AG09309 (cell line): ENCODE measurements at regions not wholly inside any gene's neighbourhood (a gene's known extent, or its start where the extent isn't known, plus 50 kb on each side); places are given as distances from the start of the nearest gene placed in this dataset.

Experiments used
- DNase-seq: peaks from one replicate; pipeline ENCODE4 v3.0.0-alpha.2; 2010; ENCODE audit warnings: low read depth
- H3K4me3 ChIP-seq: 2 replicates; pipeline ENCODE4 v1.5.1; 2011; ENCODE audit warnings: mild to moderate bottlenecking, low read depth, low read length, moderate library complexity; ENCODE audit not compliant: control insufficient read depth
- TF ChIP-seq, protein P1 (sequence below): IDR thresholded peaks from 2 replicates; pipeline ENCODE4 v1.5.1; 2011; ENCODE audit warnings: mild to moderate bottlenecking, low read depth, low read length, inconsistent platforms; ENCODE audit not compliant: insufficient read depth, control insufficient read depth; ENCODE audit errors: missing control alignments

DNA sequence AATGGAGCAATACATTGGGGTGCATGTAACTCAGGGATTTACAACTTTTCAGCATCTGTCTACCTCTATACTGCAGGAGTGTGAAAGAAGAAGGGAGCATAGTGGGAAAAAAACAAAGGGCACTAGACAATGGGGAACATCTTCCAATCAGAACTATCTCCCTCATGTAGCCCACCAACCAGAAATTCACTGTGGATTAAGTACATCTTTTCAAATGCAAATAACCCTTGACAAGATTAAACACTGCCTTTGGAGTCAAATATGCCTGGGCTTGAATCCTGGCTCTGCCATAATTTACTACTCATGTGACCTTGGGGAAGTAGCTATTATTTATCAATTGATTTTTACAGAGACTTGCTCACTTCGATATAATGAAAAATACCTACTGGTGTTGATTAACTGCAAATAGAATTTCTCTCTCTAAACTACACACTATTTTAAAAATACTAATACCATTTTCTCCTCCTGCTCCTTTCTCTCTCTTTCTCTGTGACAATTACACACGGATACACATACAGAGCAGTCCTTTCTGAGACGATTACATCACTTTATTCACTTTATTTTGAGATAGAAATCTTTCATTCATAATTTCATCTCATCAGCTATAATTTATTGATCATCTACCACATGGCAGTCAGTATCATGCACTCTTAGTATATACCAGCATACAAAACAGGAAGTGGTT lies 783.7 kb downstream of the FRK start:
- TF ChIP-seq, protein P1, sequence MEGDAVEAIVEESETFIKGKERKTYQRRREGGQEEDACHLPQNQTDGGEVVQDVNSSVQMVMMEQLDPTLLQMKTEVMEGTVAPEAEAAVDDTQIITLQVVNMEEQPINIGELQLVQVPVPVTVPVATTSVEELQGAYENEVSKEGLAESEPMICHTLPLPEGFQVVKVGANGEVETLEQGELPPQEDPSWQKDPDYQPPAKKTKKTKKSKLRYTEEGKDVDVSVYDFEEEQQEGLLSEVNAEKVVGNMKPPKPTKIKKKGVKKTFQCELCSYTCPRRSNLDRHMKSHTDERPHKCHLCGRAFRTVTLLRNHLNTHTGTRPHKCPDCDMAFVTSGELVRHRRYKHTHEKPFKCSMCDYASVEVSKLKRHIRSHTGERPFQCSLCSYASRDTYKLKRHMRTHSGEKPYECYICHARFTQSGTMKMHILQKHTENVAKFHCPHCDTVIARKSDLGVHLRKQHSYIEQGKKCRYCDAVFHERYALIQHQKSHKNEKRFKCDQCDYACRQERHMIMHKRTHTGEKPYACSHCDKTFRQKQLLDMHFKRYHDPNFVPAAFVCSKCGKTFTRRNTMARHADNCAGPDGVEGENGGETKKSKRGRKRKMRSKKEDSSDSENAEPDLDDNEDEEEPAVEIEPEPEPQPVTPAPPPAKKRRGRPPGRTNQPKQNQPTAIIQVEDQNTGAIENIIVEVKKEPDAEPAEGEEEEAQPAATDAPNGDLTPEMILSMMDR = no peak
- H3K4me3 ChIP-seq = no peak overlapping the region
- no peak for DNase-seq

DNA sequence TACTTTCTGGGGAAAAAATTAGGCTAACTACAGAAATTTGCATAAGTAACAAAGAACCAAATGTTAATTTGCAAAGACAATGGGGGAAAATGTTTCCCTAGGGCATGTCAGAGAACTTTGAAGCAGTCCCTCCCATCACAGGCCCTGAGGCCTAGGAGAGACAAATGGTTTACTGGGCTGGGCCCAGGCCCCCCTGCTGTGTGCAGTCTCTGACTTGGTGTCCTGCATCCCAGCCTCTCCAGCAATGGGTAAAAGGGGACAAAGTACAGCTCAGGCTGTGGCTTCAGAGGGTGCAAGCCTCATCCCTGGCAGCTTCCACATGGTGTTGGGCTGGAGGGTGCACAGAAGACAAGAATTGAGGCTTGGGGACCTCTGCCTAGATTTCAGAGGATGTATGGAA lies 788.4 kb downstream of the FRK start:
- no peak for DNase-seq
- no peak overlapping the region for H3K4me3 ChIP-seq
- TF ChIP-seq, protein P1 = no peak

DNA sequence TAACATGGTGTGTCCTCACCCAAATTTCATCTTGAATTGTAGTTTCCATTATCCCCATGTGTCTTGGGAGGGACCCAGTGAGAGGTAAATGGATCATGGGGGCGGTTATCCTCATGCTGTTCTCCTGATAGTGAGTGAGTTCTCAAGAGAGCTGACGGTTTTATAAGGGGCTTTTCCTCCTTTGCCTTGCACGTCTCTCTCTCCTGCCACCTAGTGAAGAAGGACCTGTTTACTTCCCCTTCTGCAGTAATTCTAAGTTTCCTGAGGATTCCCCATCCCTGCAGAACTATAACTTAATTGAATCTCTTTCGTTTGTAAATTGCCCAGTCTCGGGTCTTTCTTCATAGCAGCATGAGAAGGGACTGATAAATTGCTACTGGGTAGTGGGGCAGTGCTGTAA lies 789.3 kb downstream of the FRK start:
- no peak for DNase-seq
- TF ChIP-seq, protein P1 = no peak
- H3K4me3 ChIP-seq = no peak overlapping the region

GRCh38 chr6:115270953-115271352 lies 789.7 kb downstream of the FRK start:
- no peak for DNase-seq
- TF ChIP-seq, protein P1 = no peak
- H3K4me3 ChIP-seq = no peak overlapping the region

- TF ChIP-seq, protein P1 = no peak
- no peak overlapping the region for H3K4me3 ChIP-seq
- DNase-seq = no peak
Observed at GRCh38 chr6:115241373-115241772, 819.3 kb downstream of the FRK start.

DNA sequence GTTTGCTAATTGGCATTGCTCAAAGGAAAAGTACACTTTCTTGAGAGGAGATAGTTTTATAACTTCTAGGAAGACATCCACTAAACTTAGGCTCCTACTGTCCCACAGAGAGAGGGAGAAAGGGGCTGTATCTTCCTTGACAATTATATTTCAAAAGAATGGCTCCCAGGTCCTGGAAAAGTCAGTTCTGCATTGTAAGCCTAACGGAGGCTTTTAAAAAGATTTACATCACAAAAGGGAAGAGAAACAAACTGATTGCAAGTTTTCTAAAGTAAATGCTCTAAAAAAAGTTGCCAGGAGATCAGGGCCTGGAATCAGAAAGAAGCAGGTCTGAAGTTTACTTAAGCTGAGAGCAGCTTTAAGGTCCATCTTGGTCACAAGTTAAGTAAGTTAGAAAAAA lies 839.5 kb downstream of the FRK start:
- no peak for DNase-seq
- no peak overlapping the region for H3K4me3 ChIP-seq
- TF ChIP-seq, protein P1 = no peak
